HG02763 (cell line): ENCODE measurements at regions not wholly inside any gene's neighbourhood (a gene's known extent, or its start where the extent isn't known, plus 50 kb on each side); places are given as distances from the start of the nearest gene placed in this dataset.
A peak's percentile ranks its signal among the peaks of the same experiment; 100 is the strongest.

Experiments
- ATAC-seq: cut with Tn5 transposase; IDR thresholded peaks from one replicate; pipeline ENCODE4 v1.9.1; 2021; ENCODE audit warnings: mild to moderate bottlenecking, moderate library complexity; ENCODE audit not compliant: unreplicated experiment

GRCh38 chr2:11988691-11989353, 242.4 kb downstream of the LPIN1 start:
- ATAC-seq, result no peak

DNA sequence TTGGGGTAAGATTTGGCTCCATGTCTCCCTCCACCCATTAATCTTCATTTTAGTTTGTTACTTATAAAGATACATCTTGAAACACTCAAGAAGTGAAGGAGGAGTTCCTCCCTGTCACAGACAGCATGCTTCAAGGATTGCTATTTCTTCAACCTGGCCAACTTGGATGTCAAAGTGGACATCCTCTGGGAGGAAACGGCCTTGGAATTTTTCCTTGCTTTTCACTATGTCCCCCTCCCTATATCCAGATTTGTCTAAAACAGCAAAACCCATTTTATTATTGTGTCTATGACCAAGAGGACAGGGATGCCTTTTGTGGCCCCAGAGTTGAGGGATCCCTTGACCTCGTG, 242.9 kb downstream of the LPIN1 start:
- no peak for ATAC-seq

DNA sequence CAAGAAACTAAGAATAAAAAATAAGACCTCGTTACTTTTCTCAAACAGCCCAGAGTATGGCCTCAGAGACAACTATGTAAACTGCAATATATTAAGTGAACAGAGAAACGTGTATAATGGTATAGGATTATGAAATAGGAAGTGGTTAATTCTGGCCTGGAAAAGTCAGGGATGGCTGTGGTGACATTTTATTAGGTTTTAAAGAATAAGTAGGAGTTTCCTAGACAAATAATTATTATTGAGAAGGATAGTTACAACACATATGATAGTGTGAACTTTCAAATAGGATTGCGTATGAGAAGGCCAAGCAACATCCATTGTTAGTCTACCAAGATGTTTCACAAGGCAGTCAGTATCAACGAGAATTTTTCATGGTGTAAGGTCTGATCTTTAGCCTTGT, 244.1 kb downstream of the LPIN1 start:
- ATAC-seq, result no peak

- ATAC-seq, result no peak
Measured at GRCh38 chr2:11993749-11994148, 247.3 kb downstream of the LPIN1 start.

- no peak for ATAC-seq
Measured at GRCh38 chr2:11995456-11995855, 249.0 kb downstream of the LPIN1 start.

- ATAC-seq, result no peak
Measured at GRCh38 chr2:11996618-11997017, 250.2 kb downstream of the LPIN1 start.

DNA sequence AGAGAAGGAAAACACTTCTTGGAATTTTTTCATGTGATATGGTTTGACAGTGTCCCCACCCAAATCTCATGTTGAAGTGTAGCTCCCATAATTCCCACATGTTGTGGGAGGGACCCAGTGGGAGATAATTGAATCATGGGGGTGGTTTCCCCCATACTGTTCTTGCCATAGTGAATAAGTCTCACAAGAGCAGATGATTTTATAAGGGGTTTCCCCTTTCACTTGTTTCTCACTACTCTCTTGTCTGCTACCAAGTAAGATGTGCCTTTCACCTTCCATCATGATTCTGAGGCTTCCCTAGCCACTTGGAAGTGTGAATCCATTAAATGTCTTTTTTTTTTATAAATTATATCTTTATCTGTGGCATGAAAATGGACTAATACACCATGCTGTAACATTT, 250.7 kb downstream of the LPIN1 start:
- ATAC-seq, result no peak

GRCh38 chr2:11998218-11998617, 251.8 kb downstream of the LPIN1 start:
- no peak for ATAC-seq

DNA sequence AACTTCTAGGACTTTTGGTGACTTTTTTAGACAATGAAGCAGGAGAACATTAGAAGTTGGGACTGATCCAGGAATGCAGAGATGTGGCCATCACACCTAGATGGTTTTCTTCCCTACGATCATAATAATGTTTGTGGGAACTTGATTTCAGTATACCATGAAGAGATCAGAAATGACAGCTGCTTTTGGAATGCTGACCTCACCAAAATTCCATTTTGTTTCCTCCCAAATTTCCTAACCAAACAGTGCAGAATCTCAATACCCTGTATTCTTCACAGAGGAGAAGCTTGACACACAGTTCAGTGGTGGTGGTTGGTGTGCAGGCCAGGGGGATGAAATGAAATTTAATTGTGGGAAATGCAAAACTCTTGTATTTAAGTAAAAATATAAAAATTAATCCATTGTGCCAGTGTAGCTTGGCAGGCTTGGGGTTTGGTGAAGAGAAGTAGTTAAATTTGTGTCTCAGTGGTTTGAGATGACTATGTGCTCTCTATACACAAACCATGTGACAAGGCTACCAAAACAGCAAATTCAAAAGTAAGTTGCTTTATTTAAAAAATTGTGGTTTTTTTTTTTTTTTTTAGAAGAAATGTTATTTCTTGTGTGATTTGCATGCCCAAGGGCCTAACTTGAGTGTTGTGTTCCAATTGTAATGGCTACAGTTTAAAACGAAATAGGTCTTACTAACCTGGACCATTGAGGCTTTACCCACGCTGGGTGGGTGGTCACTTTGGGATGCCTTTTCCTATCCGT, 252.4 kb downstream of the LPIN1 start:
- ATAC-seq, result peak; percentile 55

- ATAC-seq, result no peak
Measured at GRCh38 chr2:12001621-12002020, 255.2 kb downstream of the LPIN1 start.

DNA sequence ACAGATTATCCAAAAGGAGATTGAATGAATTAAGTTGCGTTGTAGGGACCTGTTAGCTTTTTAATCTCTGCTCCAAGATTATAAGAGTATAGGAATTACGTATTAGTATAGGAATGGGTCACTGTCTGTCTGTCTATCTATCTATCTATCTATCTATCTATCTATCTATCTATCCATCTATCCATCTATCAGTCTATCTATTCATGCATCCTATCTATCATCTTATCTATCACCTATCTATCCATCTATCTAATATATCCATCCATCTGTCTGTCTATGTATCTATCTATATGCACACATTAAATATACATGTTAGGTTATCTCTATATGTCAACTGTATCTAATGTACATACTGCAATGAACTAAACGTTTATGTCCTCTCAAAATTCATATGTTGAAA, 255.8 kb downstream of the LPIN1 start:
- ATAC-seq, result no peak

GRCh38 chr2:12004713-12005112, 258.3 kb downstream of the LPIN1 start:
- no peak for ATAC-seq

GRCh38 chr2:12005886-12006681, 259.7 kb downstream of the LPIN1 start:
- ATAC-seq, result peak; percentile 78

GRCh38 chr2:12006850-12007249, 260.4 kb downstream of the LPIN1 start:
- ATAC-seq, result no peak

- no peak for ATAC-seq
Measured at GRCh38 chr2:12007282-12007681, 260.9 kb downstream of the LPIN1 start.

GRCh38 chr2:12008425-12009061, 262.1 kb downstream of the LPIN1 start:
- ATAC-seq, result peak; percentile 70

- no peak for ATAC-seq
Measured at GRCh38 chr2:12009323-12009905, 263.0 kb downstream of the LPIN1 start.

DNA sequence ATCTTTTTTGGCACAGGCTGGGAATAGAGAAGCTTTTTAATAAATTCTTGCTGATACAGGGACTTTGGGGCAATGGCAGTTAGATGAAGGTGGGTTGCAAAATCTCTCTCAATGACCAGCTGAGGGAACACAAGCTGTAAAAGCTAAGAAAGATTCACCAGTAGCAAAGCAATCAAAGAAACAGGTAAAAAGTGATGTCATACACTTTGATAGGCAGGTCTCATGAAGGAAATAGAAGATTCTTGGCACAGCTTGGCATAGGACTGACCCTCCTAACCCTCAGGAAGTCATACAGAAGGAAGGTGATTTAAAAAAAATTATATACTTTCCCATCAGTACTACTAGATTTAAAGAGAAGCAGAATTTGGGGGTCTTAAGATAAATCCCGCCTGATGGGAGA, 263.6 kb downstream of the LPIN1 start:
- ATAC-seq, result no peak

- ATAC-seq, result no peak
Measured at GRCh38 chr2:12010779-12011178, 264.3 kb downstream of the LPIN1 start.

- no peak for ATAC-seq
Measured at GRCh38 chr2:12014088-12014960, 267.9 kb downstream of the LPIN1 start.
